Right lobe of liver (tissue), 4 donors: ENCODE measurements at regions not wholly inside any gene's neighbourhood (a gene's known extent, or its start where the extent isn't known, plus 50 kb on each side); places are given as distances from the start of the nearest gene placed in this dataset.

Source experiments
- CTCF ChIP-seq, 4 donors: fragments of 200-600 bp in 3 of 4; fragments of 450-650 bp in 1 of 4; IDR thresholded peaks; one replicate each; pipeline versions ENCODE4 v1.5.1 to v1.8.0; 2016 to 2022; ENCODE audit warnings: antibody characterized with exemption in 4 of 4, mild to moderate bottlenecking in 2 of 4
- POLR2A ChIP-seq: fragments of 450-650 bp; IDR thresholded peaks from one replicate; pipeline ENCODE4 v1.6.1; 2017; ENCODE audit warnings: antibody characterized with exemption, mild to moderate bottlenecking
- donor health status: DM: no; HTN: no; CAD: no.
- donor health status: DM: no; HTN: no; CAD: no.
- donor health status: DM: no; HTN: yes; CAD: no.

GRCh38 chr2:149761611-149762010 is 174.0 kb upstream of the MMADHC start:
- TF ChIP-seq CTCF (IDR thresholded peaks at IDR 0.05) (no peak), POLR2A (no peak)
